SKM-1 (cell line): ENCODE measurements at regions not wholly inside any gene's neighbourhood (a gene's known extent, or its start where the extent isn't known, plus 50 kb on each side); places are given as distances from the start of the nearest gene placed in this dataset.

Source experiments
- DNase-seq: peaks from one replicate; lab custom pipeline; 2025; ENCODE audit not compliant: unreplicated experiment; lab: John Stamatoyannopoulos, UW

- no peak for DNase-seq
Observed at GRCh38 chr2:6792883-6793282, 72.8 kb downstream of the CMPK2 start.

- peak; percentile 68 for DNase-seq
Observed at GRCh38 chr2:6793371-6793770, 72.3 kb downstream of the CMPK2 start.

GRCh38 chr2:6793913-6794312, 71.8 kb downstream of the CMPK2 start:
- no peak for DNase-seq

GRCh38 chr2:6794448-6794847, 71.3 kb downstream of the CMPK2 start:
- DNase-seq = no peak
